Ovary (tissue), 3 donors: ENCODE measurements at regions not wholly inside any gene's neighbourhood (a gene's known extent, or its start where the extent isn't known, plus 50 kb on each side); places are given as distances from the start of the nearest gene placed in this dataset.

Experiments used
- EP300 ChIP-seq: sonication (generic); formaldehyde crosslinking; IDR thresholded peaks from one replicate; pipeline ENCODE4 v1.6.1; 2017; ENCODE audit warnings: antibody characterized with exemption
- POLR2A ChIP-seq: fragments of 450-650 bp; IDR thresholded peaks from one replicate; pipeline ENCODE4 v1.6.1; 2017; ENCODE audit warnings: antibody characterized with exemption, mild to moderate bottlenecking, moderate library complexity
- TF ChIP-seq, protein P1 (sequence below), 3 donors: fragments of 450-650 bp in 2 of 3; fragments of 200-600 bp in 1 of 3; IDR thresholded peaks; one replicate each; pipeline versions ENCODE4 v1.5.1 to v1.8.0; 2016 to 2022; ENCODE audit warnings: antibody characterized with exemption in 3 of 3, mild to moderate bottlenecking in 1 of 3
- donor health status: DM: no; HTN: no; CAD: no.

DNA sequence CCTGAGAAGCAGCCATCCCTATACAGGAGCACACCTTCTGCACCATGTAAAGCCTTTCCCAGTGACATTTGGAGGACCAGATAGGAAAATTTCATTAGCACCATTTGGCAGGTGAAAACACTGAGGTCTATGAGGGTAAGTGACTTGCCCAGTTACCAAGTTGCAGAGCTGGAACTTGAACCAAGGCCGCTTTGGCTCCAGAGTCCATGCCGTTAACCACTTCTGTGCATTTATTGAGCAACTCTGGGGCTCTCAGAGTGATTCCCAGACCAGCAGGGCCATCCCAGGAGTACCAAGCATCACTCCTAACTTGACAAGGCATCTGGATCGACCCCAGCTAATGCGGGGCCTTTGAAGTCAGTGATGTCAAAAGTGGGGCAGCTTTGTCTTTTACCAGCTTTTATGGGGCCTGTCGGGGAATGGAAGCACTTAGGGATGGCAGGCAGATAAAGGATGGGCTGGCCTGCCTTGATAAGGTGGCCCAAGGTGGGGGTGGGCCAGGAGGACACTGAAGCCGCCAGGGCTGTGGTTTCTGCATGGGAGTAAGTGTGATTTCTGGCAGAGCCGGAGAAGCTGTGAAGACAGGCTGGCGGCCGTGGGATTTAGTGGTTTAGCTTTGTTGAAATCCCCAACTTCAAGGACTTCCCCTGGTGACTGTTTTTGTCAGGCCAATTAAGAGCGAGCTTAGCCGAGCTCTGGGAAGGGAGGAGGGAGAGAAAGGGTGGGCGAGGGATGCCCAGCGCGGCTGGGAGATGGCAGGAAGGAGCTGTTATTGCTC lies 127.3 kb downstream of the MACROH2A1 start:
- TF ChIP-seq POLR2A (no peak), EP300 (no peak)
- TF ChIP-seq, protein P1, sequence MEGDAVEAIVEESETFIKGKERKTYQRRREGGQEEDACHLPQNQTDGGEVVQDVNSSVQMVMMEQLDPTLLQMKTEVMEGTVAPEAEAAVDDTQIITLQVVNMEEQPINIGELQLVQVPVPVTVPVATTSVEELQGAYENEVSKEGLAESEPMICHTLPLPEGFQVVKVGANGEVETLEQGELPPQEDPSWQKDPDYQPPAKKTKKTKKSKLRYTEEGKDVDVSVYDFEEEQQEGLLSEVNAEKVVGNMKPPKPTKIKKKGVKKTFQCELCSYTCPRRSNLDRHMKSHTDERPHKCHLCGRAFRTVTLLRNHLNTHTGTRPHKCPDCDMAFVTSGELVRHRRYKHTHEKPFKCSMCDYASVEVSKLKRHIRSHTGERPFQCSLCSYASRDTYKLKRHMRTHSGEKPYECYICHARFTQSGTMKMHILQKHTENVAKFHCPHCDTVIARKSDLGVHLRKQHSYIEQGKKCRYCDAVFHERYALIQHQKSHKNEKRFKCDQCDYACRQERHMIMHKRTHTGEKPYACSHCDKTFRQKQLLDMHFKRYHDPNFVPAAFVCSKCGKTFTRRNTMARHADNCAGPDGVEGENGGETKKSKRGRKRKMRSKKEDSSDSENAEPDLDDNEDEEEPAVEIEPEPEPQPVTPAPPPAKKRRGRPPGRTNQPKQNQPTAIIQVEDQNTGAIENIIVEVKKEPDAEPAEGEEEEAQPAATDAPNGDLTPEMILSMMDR (IDR thresholded peaks at IDR 0.05) = no peak
